ENCODE measurements at regions not wholly inside any gene's neighbourhood (a gene's known extent, or its start where the extent isn't known, plus 50 kb on each side); places are given as distances from the start of the nearest gene placed in this dataset.

DNA sequence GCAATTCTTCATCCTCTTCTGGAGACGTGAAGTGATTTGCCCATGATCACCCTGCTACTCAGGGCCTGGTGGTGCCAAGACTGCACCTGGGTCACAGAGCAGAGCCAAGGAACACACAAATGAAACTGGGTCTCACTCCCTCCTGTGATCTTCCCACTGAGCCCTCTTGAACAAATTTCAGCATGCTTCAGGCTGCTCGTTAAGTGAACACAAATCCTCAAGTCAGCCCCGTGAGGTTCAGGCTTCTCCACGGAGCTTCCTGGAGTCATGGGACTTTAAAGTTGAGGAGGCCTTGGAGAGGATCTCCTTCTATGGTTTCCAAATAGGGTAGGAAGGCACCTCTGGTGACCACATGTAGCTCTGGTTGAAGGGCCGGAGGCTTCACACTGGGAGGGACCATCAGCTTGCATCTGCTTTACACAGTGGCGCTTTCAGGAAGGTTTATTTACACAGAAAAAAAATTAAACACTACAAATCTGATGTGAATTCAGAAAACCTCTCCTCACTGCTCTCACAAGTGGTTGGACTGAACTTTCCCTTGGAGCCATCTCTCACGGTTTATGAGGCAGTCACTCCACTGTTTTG lies 255.4 kb downstream of the LOXHD1 start:
- H3K36me3 ChIP-seq (replicated peaks in 1 of 2; ENCODE audit: control insufficient read depth in 2 of 2, insufficient read depth in 2 of 2, low read length in 2 of 2), result peaks cover 0 to 3% of the 10 kb centered on the region in 2 donors
- peaks cover 0 to 2% of the 10 kb centered on the region in 2 donors for H3K9me3 ChIP-seq (replicated peaks in 1 of 2; ENCODE audit: control insufficient read depth in 2 of 2, insufficient read depth in 1 of 2, low read depth in 1 of 2, low read length in 2 of 2)
- H3K4ac ChIP-seq (ENCODE audit: low read length), result no peak overlapping the region

GRCh38 chr18:46402396-46402795 lies 254.6 kb downstream of the LOXHD1 start:
- Histone ChIP-seq H3K27me3 (ENCODE audit: control insufficient read depth in 3 of 3, insufficient read depth in 3 of 3, low read depth in 1 of 3, low read length in 3 of 3) (no peaks in the 10 kb centered on the region), H3K18ac (ENCODE audit: low read length) (no peak overlapping the region), H3K4ac (ENCODE audit: low read length) (no peak overlapping the region), H3K23ac (ENCODE audit: low read depth, low read length, poor library complexity) (no peak overlapping the region), H2AK5ac (ENCODE audit: low read depth, low read length) (no peak overlapping the region), H4K91ac (ENCODE audit: low read depth, low read length, poor library complexity) (no peak overlapping the region), H2AFZ (ENCODE audit: low read length) (no peak overlapping the region), H2BK5ac (ENCODE audit: low read length) (no peak overlapping the region), H4K8ac (ENCODE audit: low read depth, low read length) (no peak overlapping the region), H3K4me2 (ENCODE audit: insufficient read depth, low read length, poor library complexity, severe bottlenecking) (no peak overlapping the region), H3K4me3 (ENCODE audit: low read length in 2 of 2) (no peak overlapping the region), H2BK120ac (ENCODE audit: low read depth, low read length) (no peak overlapping the region), H3K9ac (ENCODE audit: low read depth, low read length, poor library complexity) (no peak overlapping the region), H3K14ac (ENCODE audit: low read length) (no peak overlapping the region), H3K4me1 (ENCODE audit: control insufficient read depth in 2 of 2, insufficient read depth in 1 of 2, low read depth in 1 of 2, low read length in 2 of 2) (peaks cover 0 to 7% of the 10 kb centered on the region in 2 donors), H2BK15ac (ENCODE audit: low read length) (no peak overlapping the region), H2BK12ac (ENCODE audit: low read length) (no peak overlapping the region), H3K36me3 (replicated peaks in 1 of 2; ENCODE audit: control insufficient read depth in 2 of 2, insufficient read depth in 2 of 2, low read length in 2 of 2) (peaks cover 0 to 3% of the 10 kb centered on the region in 2 donors), H3K79me1 (ENCODE audit: low read depth, low read length) (peaks cover 12% of the 10 kb centered on the region), H3K27ac (replicated peaks; ENCODE audit: low read length) (no peak overlapping the region), H3K9me3 (replicated peaks in 1 of 2; ENCODE audit: control insufficient read depth in 2 of 2, insufficient read depth in 1 of 2, low read depth in 1 of 2, low read length in 2 of 2) (peaks cover 0 to 2% of the 10 kb centered on the region in 2 donors)
- no peak for DNase-seq (ENCODE audit: low spot score)
- no CpG with 5 or more reads among the region's 4 CpGs for WGBS, 2 donors (ENCODE audit: extremely low coverage in 2 of 2, insufficient read length in 2 of 2, insufficient replicate concordance in 1 of 2)

More for the DNA sequence above, 255.4 kb downstream of the LOXHD1 start:
- peaks cover 0 to 6% of the 10 kb centered on the region in 2 donors for H3K4me1 ChIP-seq (ENCODE audit: control insufficient read depth in 2 of 2, insufficient read depth in 1 of 2, low read depth in 1 of 2, low read length in 2 of 2)
- no peak overlapping the region for H3K4me3 ChIP-seq (ENCODE audit: low read length in 2 of 2)
- H2BK120ac ChIP-seq (ENCODE audit: low read depth, low read length), result no peak overlapping the region
- no peak overlapping the region for H2AK5ac ChIP-seq (ENCODE audit: low read depth, low read length)
- H3K79me1 ChIP-seq (ENCODE audit: low read depth, low read length), result peaks cover 18% of the 10 kb centered on the region
- H2AFZ ChIP-seq (ENCODE audit: low read length), result no peak overlapping the region
- H3K18ac ChIP-seq (ENCODE audit: low read length), result no peak overlapping the region
- no peak overlapping the region for H2BK15ac ChIP-seq (ENCODE audit: low read length)
- no peaks in the 10 kb centered on the region for H3K27me3 ChIP-seq (ENCODE audit: control insufficient read depth in 3 of 3, insufficient read depth in 3 of 3, low read depth in 1 of 3, low read length in 3 of 3)
- H2BK12ac ChIP-seq (ENCODE audit: low read length), result no peak overlapping the region
- WGBS, 2 donors (ENCODE audit: extremely low coverage in 2 of 2, insufficient read length in 2 of 2, insufficient replicate concordance in 1 of 2), result no CpG with 5 or more reads among the region's 7 CpGs
- no peak for DNase-seq (ENCODE audit: low spot score)
- H4K91ac ChIP-seq (ENCODE audit: low read depth, low read length, poor library complexity), result no peak overlapping the region
- no peak overlapping the region for H3K9ac ChIP-seq (ENCODE audit: low read depth, low read length, poor library complexity)
- H3K4me2 ChIP-seq (ENCODE audit: insufficient read depth, low read length, poor library complexity, severe bottlenecking), result no peak overlapping the region
- H3K14ac ChIP-seq (ENCODE audit: low read length), result no peak overlapping the region
- no peak overlapping the region for H4K8ac ChIP-seq (ENCODE audit: low read depth, low read length)
- H2BK5ac ChIP-seq (ENCODE audit: low read length), result no peak overlapping the region
- H3K23ac ChIP-seq (ENCODE audit: low read depth, low read length, poor library complexity), result no peak overlapping the region
- no peak overlapping the region for H3K27ac ChIP-seq (replicated peaks; ENCODE audit: low read length)

DNA sequence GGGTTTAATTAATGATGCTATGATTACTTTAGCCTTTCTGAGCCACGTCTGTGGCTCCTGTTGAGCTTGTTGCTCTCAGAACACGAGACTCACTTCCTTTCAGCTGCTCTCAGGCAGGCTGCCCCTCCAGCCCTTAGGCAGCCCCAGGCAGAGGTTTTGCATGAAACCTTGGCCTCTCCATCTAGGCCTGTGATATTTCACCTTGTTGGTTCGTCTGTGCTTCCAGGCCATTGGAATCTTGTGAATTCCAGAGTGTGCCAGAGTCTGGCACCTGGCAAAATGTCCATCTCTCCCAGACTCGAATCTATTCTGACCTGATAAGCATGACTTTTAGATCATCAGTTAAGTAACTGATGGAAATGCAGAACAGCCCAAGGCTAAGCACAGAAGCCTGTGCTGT lies 254.1 kb downstream of the LOXHD1 start:
- DNase-seq (ENCODE audit: low spot score), result no peak
- H3K4me1 ChIP-seq (ENCODE audit: control insufficient read depth in 2 of 2, insufficient read depth in 1 of 2, low read depth in 1 of 2, low read length in 2 of 2), result peaks cover 0 to 6% of the 10 kb centered on the region in 2 donors
- no CpG with 5 or more reads among the region's 4 CpGs for WGBS, 2 donors (ENCODE audit: extremely low coverage in 2 of 2, insufficient read length in 2 of 2, insufficient replicate concordance in 1 of 2)
- no peak overlapping the region for H3K14ac ChIP-seq (ENCODE audit: low read length)
- no peak overlapping the region for H2BK12ac ChIP-seq (ENCODE audit: low read length)
- H4K91ac ChIP-seq (ENCODE audit: low read depth, low read length, poor library complexity), result no peak overlapping the region
- no peak overlapping the region for H2BK15ac ChIP-seq (ENCODE audit: low read length)
- no peak overlapping the region for H3K27ac ChIP-seq (replicated peaks; ENCODE audit: low read length)
- H3K36me3 ChIP-seq (replicated peaks in 1 of 2; ENCODE audit: control insufficient read depth in 2 of 2, insufficient read depth in 2 of 2, low read length in 2 of 2), result peaks cover 0 to under 1% of the 10 kb centered on the region in 2 donors
- peaks cover 0 to under 1% of the 10 kb centered on the region in 2 donors for H3K9me3 ChIP-seq (replicated peaks in 1 of 2; ENCODE audit: control insufficient read depth in 2 of 2, insufficient read depth in 1 of 2, low read depth in 1 of 2, low read length in 2 of 2)
- no peak overlapping the region for H2AK5ac ChIP-seq (ENCODE audit: low read depth, low read length)
- no peak overlapping the region for H3K4me3 ChIP-seq (ENCODE audit: low read length in 2 of 2)
- peaks cover 7% of the 10 kb centered on the region for H3K79me1 ChIP-seq (ENCODE audit: low read depth, low read length)
- no peak overlapping the region for H3K18ac ChIP-seq (ENCODE audit: low read length)
- H2BK120ac ChIP-seq (ENCODE audit: low read depth, low read length), result no peak overlapping the region
- H3K27me3 ChIP-seq (ENCODE audit: control insufficient read depth in 3 of 3, insufficient read depth in 3 of 3, low read depth in 1 of 3, low read length in 3 of 3), result no peaks in the 10 kb centered on the region
- no peak overlapping the region for H3K4ac ChIP-seq (ENCODE audit: low read length)
- H2BK5ac ChIP-seq (ENCODE audit: low read length), result no peak overlapping the region
- H3K9ac ChIP-seq (ENCODE audit: low read depth, low read length, poor library complexity), result no peak overlapping the region
- no peak overlapping the region for H2AFZ ChIP-seq (ENCODE audit: low read length)
- no peak overlapping the region for H3K23ac ChIP-seq (ENCODE audit: low read depth, low read length, poor library complexity)
- H4K8ac ChIP-seq (ENCODE audit: low read depth, low read length), result no peak overlapping the region
- no peak overlapping the region for H3K4me2 ChIP-seq (ENCODE audit: insufficient read depth, low read length, poor library complexity, severe bottlenecking)

DNA sequence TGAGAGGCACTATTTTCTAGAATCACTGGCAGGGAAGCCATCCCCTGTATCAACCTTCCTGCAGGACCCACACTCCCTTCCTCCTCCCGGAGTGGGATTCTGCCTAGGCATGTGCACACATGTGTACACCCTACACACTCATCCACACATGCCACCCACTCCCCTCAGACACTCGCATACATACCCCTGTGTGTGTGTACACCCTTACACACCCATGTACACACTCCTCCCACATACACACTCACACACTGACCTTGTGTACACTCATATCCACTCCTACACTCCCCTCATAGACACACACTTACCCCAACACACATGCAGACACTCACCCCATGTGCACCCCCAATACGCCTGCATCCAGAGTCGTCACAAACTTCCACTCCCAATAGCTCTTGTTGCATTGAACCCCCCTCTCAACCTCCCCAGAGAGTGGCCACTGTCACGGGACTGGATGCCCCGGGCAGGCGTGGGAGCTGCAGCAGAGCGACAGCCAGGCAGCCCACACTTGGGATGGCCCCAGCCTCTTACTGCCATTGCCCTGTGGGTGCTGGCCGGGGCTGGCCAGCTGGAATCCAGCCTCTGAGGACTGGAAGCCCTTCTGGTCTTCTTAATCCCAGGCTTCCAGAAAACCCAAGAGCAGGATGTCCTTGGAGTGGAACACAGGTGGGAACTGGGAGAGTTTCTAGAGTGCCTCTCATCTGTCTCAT lies 251.0 kb downstream of the LOXHD1 start:
- Histone ChIP-seq H2BK15ac (ENCODE audit: low read length) (no peak overlapping the region), H3K9me3 (replicated peaks in 1 of 2; ENCODE audit: control insufficient read depth in 2 of 2, insufficient read depth in 1 of 2, low read depth in 1 of 2, low read length in 2 of 2) (no peaks in the 10 kb centered on the region), H2BK12ac (ENCODE audit: low read length) (no peak overlapping the region), H4K91ac (ENCODE audit: low read depth, low read length, poor library complexity) (no peak overlapping the region), H4K8ac (ENCODE audit: low read depth, low read length) (no peak overlapping the region), H3K4me1 (ENCODE audit: control insufficient read depth in 2 of 2, insufficient read depth in 1 of 2, low read depth in 1 of 2, low read length in 2 of 2) (peaks cover 0 to 6% of the 10 kb centered on the region in 2 donors), H2AK5ac (ENCODE audit: low read depth, low read length) (no peak overlapping the region), H3K4ac (ENCODE audit: low read length) (no peak overlapping the region), H3K18ac (ENCODE audit: low read length) (peak overlapping the region; percentile 32), H3K14ac (ENCODE audit: low read length) (no peak overlapping the region), H3K4me3 (ENCODE audit: low read length in 2 of 2) (no peak overlapping the region), H2AFZ (ENCODE audit: low read length) (no peak overlapping the region), H3K4me2 (ENCODE audit: insufficient read depth, low read length, poor library complexity, severe bottlenecking) (no peak overlapping the region), H2BK5ac (ENCODE audit: low read length) (no peak overlapping the region), H3K23ac (ENCODE audit: low read depth, low read length, poor library complexity) (no peak overlapping the region), H3K27ac (replicated peaks; ENCODE audit: low read length) (no peak overlapping the region), H3K79me1 (ENCODE audit: low read depth, low read length) (peaks cover 8% of the 10 kb centered on the region), H3K27me3 (ENCODE audit: control insufficient read depth in 3 of 3, insufficient read depth in 3 of 3, low read depth in 1 of 3, low read length in 3 of 3) (no peaks in the 10 kb centered on the region), H2BK120ac (ENCODE audit: low read depth, low read length) (no peak overlapping the region), H3K36me3 (replicated peaks in 1 of 2; ENCODE audit: control insufficient read depth in 2 of 2, insufficient read depth in 2 of 2, low read length in 2 of 2) (peaks cover 0 to 7% of the 10 kb centered on the region in 2 donors), H3K9ac (ENCODE audit: low read depth, low read length, poor library complexity) (no peak overlapping the region)
- no peak for DNase-seq (ENCODE audit: low spot score)
- WGBS, 2 donors (ENCODE audit: extremely low coverage in 2 of 2, insufficient read length in 2 of 2, insufficient replicate concordance in 1 of 2), result no CpG with 5 or more reads among the region's 9 CpGs
